ENCODE measurements at regions not wholly inside any gene's neighbourhood (a gene's known extent, or its start where the extent isn't known, plus 50 kb on each side); places are given as distances from the start of the nearest gene placed in this dataset.

DNA sequence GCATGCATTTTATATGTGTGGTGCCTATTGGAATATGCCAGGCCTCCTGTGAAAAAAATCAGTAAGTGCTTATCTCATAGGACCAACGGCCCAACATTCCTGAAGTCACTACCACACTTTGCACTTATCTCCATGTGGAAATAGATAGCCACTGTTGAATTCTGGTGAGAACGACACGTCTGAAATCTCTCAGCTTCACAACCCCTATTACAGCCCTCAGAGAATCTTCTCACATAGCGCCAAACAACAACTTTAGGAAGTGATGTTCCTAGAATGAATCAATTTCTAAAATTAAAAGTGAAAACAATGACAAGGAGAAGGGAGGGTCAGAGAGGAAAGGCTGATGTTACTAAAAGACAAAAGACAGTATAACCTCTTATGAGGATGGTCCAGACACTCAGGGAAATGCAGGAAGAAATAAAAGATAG is 270.8 kb upstream of the BTG1 start:
- TF ChIP-seq CTCF (IDR thresholded peaks at IDR 0.05) (no peak), SMC3 (IDR thresholded peaks at IDR 0.05) (no peak), POLR2A (IDR thresholded peaks at IDR 0.05; ENCODE audit: low read length) (no peak), E2F6 (IDR thresholded peaks at IDR 0.05; ENCODE audit: borderline replicate concordance, low read depth) (no peak), MAZ (IDR thresholded peaks at IDR 0.05; ENCODE audit: borderline replicate concordance, low read depth, low read length) (no peak), RFX5 (IDR thresholded peaks at IDR 0.05) (no peak), CHD2 (IDR thresholded peaks at IDR 0.05; ENCODE audit: low read length, partially characterized antibody) (no peak), MAFK (IDR thresholded peaks at IDR 0.05; ENCODE audit: partially characterized antibody) (no peak), PBX3 (IDR thresholded peaks at IDR 0.05) (no peak)

Measured in A549 (cell line).